Right renal cortex interstitium (tissue), 3 donors: ENCODE measurements at regions not wholly inside any gene's neighbourhood (a gene's known extent, or its start where the extent isn't known, plus 50 kb on each side); places are given as distances from the start of the nearest gene placed in this dataset.

Experiments
- DNase-seq, 3 donors: peaks; one replicate each; pipeline ENCODE4 v3.0.0-alpha.2; 2013; ENCODE audit warnings: low read depth in 3 of 3, low spot score in 2 of 3

DNA sequence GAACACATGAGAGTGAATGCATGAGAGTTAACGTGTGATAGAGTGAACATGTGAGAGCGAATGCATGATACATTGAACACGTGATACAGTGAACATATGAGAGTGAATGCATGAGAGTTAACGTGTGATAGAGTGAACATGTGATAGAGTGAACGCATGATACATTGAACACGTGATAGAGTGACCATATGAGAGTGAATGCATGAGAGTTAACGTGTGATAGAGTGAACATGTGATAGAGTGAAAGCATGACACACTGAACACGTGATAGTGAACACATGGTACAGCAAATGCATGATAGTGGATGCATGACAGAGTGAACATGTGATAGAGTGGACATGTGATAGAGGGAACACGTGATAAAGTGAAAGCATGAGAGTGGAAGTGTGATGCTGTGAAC, 517.9 kb downstream of the EIPR1 start:
- DNase-seq: no peak

DNA sequence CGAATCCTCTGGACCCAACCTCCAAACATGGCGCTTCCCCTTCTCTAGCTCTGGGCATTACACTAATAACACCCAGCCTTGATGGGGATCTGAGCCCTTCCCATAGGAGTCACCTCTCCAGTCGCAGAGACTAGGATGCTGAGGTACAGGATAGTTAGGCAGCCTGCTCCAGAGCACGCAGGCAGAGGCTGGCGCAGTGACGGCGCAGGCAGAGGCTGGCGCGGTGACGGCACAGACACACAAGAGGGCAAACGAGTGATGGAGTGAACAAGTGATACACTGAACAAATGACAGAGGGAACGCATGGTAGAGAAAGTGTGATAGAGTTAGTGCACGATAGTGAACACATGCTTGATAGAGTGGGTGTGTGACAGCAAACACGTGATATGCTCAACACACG, 518.5 kb downstream of the EIPR1 start:
- DNase-seq: no peak

DNA sequence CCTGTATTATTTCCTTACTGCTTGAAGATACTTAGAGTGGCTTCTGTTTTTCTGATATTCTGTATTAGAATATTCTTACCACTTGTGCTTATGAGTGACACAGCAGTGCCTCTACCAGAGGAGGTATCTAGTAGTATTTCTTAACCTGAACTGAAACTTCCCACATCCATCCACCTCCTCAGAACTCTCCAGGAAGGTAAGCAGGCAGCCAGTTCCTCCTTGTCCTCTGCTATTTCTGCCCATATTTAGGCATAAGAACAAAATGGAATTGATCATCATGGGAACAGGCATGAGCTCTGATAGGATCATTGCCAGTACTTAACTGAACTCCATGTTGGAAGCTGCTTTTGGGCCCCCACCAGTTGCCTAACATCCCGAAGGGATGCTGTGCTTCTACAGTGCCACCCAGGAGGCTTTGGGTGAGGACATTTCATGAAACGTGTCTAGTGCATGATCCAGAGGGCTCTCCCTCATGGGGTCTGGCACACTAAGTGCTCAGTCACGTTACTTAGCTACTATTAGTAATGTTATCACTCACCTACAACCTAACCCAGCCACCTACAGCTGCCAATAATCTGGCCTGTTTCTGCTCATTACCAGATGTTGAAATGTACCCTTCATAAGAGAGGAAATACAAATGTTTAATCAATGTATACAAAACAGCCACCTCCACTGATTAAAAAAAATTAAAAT, 520.7 kb downstream of the EIPR1 start:
- DNase-seq: no peak

DNA sequence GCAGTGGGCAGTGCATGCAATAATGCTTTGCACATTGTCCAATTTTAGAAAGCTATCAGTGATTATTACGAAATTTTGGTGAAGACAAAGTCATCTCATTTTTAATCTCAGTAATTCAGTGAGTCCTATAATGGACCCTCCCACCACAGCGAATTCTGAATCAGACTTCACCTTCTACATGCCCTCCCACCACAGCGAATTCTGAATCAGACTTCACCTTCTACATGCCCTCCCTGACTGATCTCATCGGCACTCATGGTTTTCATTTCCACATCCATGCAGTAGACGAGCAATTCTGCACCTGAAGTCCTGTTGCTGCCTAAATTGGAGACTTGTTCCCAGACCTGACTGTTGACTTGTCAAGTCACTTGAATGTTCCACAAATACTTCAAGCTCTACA, 522.3 kb downstream of the EIPR1 start:
- no peak for DNase-seq

DNA sequence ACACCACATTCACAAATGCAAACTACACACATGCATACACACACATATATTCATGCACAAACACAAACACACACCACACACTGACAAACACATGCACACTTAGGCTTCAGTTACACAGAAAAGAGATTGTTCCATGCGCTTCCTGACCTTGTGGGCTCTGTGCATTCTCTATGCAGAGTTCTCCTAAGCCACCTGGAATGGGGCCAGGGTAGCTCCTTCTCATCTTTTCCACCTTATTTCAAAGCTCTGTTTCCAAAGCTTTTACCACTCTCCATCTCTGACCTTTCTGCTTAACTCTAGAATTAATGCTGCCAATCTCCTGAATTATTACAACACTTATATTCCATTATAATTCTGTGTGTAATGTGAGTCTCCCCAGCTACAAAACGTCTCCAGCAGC, 522.3 kb upstream of the MYT1L start:
- no peak for DNase-seq

DNA sequence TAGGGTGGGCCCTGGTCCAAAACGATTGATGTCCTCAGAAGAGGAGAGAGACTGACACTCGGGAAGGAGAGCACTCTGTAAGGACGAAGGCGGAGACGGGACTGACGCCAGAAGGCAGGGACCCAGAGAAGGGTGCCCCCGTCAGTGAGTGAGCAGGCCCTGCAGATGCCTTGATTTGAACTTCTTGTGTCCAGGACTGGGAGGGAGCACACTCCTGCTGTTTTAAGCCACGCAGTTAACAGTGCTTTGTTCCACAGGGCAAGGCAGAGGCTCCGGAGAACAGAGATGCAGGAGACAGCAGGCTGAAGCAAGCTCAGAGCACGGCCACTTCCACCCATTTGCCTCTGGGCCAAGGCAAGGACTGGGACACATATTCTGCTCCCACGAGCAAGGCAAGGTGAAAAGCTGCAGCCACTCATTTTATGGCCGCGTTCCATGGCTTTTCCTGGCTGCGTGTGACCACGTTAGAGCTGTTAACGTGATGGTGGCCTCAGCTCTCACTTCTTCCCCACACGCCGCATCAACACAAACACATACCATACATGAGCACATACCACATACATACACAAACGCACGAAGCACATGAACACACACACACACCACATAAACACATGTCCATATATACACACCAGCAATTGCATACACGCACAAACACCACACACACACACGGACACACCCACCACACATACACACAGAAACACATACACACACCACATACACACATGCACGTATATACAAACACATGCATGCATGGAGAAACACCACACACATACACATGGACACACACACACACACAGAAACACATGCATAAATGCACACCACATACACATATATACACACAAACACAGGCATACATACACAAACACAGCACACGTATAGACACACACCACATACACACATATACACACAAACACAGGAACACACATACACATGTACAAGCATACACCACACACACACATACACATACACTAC, 521.0 kb upstream of the MYT1L start:
- no peak for DNase-seq

DNA sequence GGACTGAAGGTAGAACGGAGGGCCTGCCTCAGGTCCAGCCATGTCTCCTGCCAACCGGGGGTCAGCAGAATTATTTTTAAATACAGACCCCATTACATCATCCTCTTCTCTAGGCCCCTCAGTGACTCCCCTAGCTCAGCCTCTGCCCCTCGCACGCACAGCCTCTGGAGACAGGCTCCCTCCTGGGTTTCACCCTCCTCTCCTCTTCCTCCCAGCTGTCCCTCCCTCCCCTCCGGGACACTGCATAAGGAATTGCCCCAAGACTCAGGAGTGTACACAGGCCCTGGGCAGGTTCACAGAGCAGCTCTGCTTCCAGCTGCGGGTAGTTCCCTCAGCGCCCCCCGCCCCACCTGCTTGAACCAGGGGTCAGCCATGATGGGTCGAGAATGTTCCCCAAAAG, 520.2 kb upstream of the MYT1L start:
- no peak for DNase-seq

DNA sequence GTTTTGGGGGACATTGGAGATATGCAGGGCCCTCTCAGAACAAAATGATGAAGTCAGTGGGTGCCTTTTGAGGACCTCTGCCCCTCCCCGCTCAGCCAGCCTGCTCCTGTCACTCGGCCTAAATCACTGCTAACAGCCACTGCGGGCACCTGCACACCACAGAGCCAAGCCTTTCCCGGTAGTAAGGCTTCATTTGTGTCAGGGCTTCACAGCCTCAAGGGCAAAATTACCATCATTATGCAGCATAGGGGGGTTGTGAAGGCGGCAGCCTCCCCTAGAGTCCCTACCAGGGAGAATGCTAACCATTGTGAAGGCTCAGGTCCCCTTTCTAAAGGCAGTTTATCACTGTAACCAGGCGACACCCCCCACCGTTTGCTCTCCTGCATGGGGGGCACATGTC, 519.8 kb upstream of the MYT1L start:
- DNase-seq: no peak

DNA sequence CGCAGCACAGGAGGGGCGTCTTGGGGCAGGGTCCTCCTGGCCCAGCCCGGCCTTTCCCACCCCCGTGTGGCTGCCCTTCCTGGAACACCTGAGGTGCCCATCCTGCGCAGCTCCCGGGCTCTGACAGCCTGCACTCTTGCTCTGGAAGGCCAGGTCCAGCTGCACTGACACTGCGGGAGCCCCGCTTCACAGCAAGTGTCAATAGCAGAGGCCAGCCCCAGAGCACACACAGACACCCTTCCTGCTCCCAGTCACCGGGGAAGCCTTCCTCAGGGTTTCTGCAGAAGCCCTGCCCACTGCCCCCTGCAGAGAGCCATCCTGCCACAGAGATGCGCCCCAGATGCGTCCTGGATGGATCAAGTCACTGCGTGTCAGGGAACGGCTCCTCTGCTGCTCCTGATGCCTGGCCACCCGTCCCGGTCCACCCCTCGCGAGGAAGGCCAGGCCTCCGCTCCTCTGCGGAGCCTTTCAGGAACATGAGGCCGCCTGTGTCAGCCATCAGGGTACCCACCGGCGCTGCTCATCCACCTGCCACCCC, 519.2 kb upstream of the MYT1L start:
- DNase-seq: no peak

DNA sequence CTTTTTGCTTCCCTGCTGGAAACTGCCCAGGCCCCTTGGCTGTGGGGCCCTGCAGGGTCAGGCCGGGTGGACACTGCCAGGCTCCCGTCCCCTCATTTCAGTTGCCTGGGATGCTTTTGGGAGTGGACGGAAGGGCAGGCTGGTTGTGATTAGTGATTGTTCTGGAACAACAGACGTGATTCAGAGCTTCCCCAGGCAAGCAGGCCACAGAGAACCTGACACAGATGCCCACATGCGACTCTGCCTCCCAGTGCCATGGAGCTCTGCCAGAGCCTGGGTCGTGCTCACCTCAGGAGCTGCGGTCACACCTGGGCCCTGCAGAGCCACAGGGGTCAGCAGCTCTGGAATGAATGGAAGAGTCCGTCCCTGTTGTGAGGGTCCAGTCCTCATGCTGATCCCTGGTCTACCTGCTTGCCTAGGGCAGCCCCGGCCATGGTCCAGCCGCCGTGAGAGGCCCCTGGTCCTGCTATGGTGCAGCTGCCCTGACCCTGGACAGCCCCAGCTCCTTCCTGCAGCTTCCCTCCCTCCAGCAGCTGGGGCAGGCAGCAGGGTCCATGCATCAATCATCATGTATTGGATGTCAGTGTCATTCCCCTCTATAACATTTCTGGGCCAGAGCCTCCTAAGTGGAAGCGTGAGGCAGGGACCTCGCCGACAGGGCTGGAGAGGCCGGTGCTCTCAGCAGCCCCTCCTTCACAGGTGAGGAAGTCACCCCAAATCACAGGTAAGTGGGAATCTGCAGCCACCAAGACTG, 518.6 kb upstream of the MYT1L start:
- DNase-seq: no peak

DNA sequence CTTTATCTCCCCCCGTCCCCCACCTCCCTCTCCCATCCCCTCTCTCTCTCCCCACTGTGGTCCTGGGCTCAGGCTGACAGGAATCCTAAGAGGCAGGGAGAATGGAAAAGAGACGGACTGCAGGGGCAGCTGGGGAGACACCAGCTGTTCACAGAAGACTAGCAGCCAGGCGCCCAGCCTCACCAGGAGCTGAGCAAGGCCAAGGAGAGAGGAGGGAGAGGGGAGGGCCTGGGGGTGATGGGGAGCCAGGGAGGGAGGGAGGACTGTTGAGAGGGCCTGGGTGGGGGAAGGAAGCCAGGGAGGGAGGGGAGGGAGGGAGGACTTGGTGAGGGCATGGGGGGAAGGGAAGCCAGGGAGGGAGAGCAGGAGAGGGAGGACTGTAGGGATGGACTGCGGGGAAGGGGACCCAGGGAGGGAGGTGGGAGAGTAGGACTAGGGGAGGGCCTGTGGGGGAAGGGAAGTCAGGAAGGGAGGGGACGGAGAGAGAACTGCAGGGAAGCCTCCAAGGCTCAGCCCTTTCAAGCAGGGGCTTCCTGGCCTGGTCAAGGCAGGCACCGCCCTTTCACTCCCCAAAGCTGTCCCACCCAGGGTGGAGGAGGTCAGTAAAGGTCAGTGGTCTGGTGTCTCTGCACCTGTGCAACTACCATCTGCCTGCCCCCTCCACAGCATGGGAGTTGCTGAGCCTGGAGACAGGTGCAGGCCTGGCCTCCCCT, 517.7 kb upstream of the MYT1L start:
- no peak for DNase-seq

DNA sequence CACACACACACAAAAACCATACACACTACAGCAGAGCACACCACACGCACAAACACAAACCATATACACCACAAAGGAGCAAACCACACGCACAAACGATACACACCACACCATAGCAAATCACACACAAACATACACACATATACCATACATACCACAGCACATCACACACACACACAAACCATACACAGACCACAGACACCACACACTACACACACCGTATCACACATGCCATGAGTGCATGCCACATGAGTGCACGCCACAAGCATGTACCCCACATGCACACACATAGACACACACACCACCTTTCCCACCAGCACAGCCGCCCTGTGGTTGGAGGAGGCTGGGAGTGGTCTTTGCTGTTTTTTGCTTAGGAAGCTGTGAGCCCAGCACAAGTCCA, 517.1 kb upstream of the MYT1L start:
- DNase-seq: no peak

DNA sequence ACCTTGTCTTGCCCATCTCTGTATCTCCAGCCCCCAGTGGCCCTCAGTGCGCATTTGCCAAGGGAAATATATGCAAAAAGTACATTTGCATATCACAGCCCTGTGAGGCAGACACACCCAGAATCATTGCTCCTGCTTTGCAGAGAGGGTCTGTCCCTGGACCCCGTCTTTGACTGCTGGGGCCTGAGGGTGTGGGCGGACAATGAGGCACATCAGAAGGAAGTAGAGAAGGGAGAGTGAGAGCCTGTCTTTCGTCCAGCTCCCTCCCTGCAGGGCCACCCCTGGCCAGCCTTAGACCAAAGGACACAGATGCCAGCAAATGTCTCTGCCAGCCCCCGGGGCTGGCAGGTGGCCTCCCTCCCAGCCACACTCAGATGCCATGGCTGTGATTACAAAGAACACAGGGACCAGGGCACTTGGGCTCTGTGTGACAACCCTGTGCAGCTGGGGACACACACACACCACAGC, 516.2 kb upstream of the MYT1L start:
- DNase-seq: no peak

DNA sequence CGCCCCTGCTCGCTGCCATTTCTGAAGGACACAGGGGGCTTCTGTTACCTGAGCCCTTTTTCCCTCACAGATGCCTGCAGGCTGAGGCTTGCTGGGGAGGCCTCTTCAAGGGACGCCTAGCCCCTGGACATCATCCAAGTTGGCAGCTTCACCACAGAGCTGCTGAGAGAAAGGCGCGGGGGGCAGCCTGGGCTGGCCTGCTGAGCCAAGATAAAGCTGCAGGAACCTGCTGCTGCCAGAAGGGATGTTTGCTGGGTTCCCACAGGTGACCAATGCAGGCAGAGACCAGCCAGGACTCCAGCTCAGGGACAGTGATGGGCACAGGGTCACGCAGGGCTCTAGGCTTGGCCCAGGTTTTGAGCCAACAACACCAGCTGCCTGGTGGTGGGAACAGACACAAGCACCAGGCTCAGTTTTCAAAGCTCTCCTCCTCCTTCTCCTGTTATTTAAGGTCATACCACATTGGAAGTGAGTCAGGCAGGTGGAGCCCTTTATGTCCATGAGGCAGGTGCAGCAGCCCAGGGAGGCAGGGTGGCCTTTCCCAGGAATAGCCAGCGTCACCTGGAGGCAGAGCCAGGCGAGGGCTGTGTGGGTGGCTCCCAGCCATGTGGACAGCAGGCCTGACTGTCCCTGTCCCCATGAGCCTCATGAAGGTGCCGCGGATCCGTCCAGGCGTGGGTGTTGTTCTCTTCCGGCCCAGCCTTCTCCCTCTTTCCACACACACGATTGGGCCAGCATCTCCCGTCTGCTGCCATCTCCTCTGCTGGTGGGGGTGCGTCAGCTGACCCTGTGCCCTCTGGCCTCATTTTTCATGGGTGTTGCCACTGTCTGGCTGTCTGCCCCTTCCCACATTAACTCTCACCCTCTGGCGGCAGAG, 515.5 kb upstream of the MYT1L start:
- no peak for DNase-seq

DNA sequence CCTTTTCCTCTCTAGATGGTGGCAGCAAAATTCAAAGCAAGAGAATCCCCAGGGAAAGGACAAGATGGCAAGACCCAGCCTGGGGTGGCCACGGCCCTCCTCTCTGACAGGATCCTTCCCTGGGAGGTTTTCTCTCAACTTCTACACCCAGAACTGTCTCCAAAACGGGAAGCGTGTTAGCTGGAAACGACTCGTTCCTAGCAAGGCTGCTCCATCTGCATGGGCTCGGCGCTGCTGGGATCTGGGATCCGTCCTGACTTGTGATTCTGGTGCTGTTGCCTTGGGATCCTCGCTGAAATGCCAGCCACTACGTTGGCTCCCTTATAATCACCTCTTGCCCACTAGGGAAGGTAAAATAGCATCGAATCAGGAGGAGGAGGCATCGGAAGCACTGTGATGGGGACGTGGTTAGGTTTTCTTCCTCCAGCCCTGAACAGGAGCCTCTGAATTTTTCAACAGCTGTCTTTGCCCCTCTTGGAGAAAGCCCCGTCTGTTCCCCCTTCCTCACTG, 514.8 kb upstream of the MYT1L start:
- DNase-seq: no peak

DNA sequence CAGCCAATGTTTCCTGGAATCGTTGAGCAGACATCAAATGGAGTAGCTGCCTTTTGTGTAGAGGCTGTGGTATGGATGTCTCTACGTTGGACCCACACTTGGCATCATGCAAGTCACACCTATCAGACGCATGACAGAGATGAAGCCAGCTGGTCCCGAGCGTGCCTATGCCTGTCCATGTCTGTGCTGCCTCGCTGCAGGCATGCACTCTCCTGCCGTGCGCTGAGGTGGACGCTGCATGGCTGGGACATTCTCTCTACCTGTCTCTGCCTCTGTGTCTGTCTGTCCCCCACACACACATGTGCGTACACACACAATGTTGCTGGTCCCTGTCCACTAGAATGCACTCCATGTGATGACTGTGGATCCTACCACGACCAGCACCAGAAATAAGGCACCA, 514.2 kb upstream of the MYT1L start:
- no peak for DNase-seq

DNA sequence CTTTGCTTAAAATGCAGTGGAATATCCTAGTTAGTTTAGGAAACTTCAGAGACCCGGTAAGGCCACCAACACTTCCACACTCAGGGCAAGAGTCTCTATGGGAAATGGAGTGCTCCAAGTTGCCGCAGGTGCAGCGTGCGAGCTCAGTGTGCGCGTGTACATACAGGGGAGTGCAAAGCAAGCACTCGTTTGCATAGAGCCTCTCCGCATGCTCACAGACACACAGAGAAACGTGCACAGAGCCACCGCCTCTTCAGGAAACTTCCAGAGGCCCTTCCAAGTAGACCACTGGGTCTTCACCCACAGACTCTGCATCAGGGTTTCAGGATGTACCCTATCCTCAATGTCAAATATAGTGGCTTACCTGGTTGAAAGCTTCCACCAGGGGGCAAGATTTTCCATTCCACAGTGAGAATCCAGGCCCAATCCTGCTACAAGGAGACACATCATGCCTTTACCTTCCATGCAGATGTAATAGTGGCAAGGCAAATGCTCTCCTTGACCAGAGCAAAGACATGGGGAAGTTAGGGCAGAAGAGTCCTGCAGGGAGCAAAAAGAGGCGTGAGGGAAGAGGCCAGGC, 513.0 kb upstream of the MYT1L start:
- DNase-seq: no peak

DNA sequence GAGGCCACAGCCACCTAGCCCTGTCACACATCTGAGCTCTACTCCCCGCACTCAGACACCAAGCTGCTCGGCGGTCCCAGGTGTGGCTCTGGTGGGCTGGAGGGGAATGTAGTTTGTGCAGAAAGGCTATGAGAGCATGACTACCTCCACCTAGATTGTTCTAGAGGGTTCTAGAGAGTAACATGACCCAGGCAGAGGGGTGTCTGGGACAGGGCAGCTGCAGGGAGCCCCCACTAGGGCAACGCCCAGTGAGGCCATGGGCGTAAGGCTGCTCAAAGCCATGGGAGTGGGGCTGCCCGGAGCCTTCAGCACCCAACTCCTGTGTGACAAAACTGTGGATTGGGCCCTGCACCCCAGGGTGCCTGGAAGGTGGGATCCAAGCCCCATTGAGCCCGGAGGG, 511.4 kb upstream of the MYT1L start:
- no peak for DNase-seq
